Ishikawa (cell line): ENCODE measurements at regions not wholly inside any gene's neighbourhood (a gene's known extent, or its start where the extent isn't known, plus 50 kb on each side); places are given as distances from the start of the nearest gene placed in this dataset.

Source experiments
- CEBPB ChIP-seq: IDR thresholded peaks from 2 replicates; pipeline ENCODE4 v1.6.1; 2012
- CREB1 ChIP-seq: IDR thresholded peaks from 2 replicates; pipeline ENCODE4 v1.6.1; 2012; ENCODE audit warnings: low read depth
- EGR1 ChIP-seq: IDR thresholded peaks from 2 replicates; pipeline ENCODE4 v1.6.1; 2012
- EP300 ChIP-seq: IDR thresholded peaks from 2 replicates; pipeline ENCODE4 v1.6.1; 2012; ENCODE audit warnings: borderline replicate concordance
- FOXM1 ChIP-seq: IDR thresholded peaks from 2 replicates; pipeline ENCODE4 v1.6.1; 2012; ENCODE audit warnings: low read depth, borderline replicate concordance
- MAX ChIP-seq: IDR thresholded peaks from 2 replicates; pipeline ENCODE4 v1.6.1; 2012
- NFIC ChIP-seq: IDR thresholded peaks from 2 replicates; pipeline ENCODE4 v1.6.1; 2012
- RAD21 ChIP-seq: IDR thresholded peaks from 2 replicates; pipeline ENCODE4 v1.6.1; 2012; ENCODE audit warnings: low read depth
- REST ChIP-seq: IDR thresholded peaks from 2 replicates; pipeline ENCODE4 v1.6.1; 2012; ENCODE audit warnings: low read depth, mild to moderate bottlenecking
- TAF1 ChIP-seq: IDR thresholded peaks from 2 replicates; pipeline ENCODE4 v1.6.1; 2012; ENCODE audit warnings: low read depth, mild to moderate bottlenecking
- TCF12 ChIP-seq: IDR thresholded peaks from 2 replicates; pipeline ENCODE4 v1.6.1; 2012; ENCODE audit warnings: low read depth
- TEAD4 ChIP-seq: IDR thresholded peaks from 2 replicates; pipeline ENCODE4 v1.6.1; 2012
- USF1 ChIP-seq: IDR thresholded peaks from 2 replicates; pipeline ENCODE4 v1.6.1; 2012
- YY1 ChIP-seq: IDR thresholded peaks from 2 replicates; pipeline ENCODE4 v1.6.1; 2012; ENCODE audit warnings: low read depth
- ZBTB7A ChIP-seq: IDR thresholded peaks from 2 replicates; pipeline ENCODE4 v1.6.1; 2012; ENCODE audit warnings: low read depth

- no peak for TF ChIP-seq CREB1
- no peak for TF ChIP-seq TEAD4
- TF ChIP-seq EP300: no peak
- TF ChIP-seq ZBTB7A: no peak
- no peak for TF ChIP-seq TCF12
- TF ChIP-seq CEBPB: no peak
- TF ChIP-seq USF1: no peak
- no peak for TF ChIP-seq YY1
- TF ChIP-seq FOXM1: no peak
- no peak for TF ChIP-seq RAD21
- TF ChIP-seq NFIC: no peak
- TF ChIP-seq EGR1: no peak
- no peak for TF ChIP-seq MAX
- TF ChIP-seq REST: no peak
- TF ChIP-seq TAF1: no peak
Measured at GRCh38 chrX:15165832-15166231, 104.1 kb downstream of the ASB9 start.

GRCh38 chrX:15163131-15163530 lies 106.8 kb downstream of the ASB9 start:
- no peak for TF ChIP-seq MAX
- TF ChIP-seq TAF1: no peak
- TF ChIP-seq CEBPB: no peak
- no peak for TF ChIP-seq USF1
- no peak for TF ChIP-seq TEAD4
- TF ChIP-seq NFIC: no peak
- no peak for TF ChIP-seq YY1
- TF ChIP-seq EGR1: no peak
- TF ChIP-seq FOXM1: no peak

- TF ChIP-seq ZBTB7A: no peak
- no peak for TF ChIP-seq CREB1
- TF ChIP-seq EGR1: no peak
- no peak for TF ChIP-seq FOXM1
- TF ChIP-seq REST: no peak
- no peak for TF ChIP-seq NFIC
- TF ChIP-seq YY1: no peak
- TF ChIP-seq TCF12: no peak
- no peak for TF ChIP-seq MAX
- no peak for TF ChIP-seq USF1
- TF ChIP-seq TAF1: no peak
- no peak for TF ChIP-seq TEAD4
- no peak for TF ChIP-seq EP300
- TF ChIP-seq CEBPB: no peak
- TF ChIP-seq RAD21: no peak
Measured at GRCh38 chrX:15160558-15161095, 109.3 kb downstream of the ASB9 start.

GRCh38 chrX:15158736-15159406 lies 111.0 kb downstream of the ASB9 start:
- TF ChIP-seq EP300 (no peak), TEAD4 (no peak), RAD21 (no peak), NFIC (no peak)

- no peak for TF ChIP-seq EGR1
- no peak for TF ChIP-seq CREB1
- no peak for TF ChIP-seq RAD21
- no peak for TF ChIP-seq USF1
- no peak for TF ChIP-seq YY1
- TF ChIP-seq FOXM1: no peak
- TF ChIP-seq REST: no peak
- no peak for TF ChIP-seq CEBPB
- no peak for TF ChIP-seq NFIC
Measured at GRCh38 chrX:15158350-15158735, 111.5 kb downstream of the ASB9 start.
